ENCODE measurements at regions not wholly inside any gene's neighbourhood (a gene's known extent, or its start where the extent isn't known, plus 50 kb on each side); places are given as distances from the start of the nearest gene placed in this dataset.

DNA sequence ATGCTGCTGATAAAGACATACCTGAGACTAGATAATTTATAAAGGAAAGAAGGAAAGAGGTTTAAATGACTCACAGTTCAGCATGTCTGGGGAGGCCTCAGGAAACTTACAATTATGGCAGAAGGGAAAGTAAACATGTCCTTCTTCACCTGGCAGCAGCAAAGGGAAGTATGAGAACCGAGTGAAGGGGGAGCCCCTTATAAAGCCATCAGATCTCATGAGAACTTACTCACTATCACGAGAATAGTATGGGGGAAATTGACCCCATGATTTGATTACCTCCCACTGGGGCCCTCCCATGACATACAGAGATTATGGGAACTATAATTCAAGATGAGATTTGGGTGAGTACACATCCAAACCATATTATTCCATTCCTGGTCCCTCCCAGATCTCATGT, 154.4 kb downstream of the FASLG start:
- Histone ChIP-seq H3K27ac (no peak overlapping the region), H3K9me3 (no peaks in the 10 kb centered on the region), H3K4me1 (no peaks in the 10 kb centered on the region), H3K36me3 (no peaks in the 10 kb centered on the region), H3K27me3 (no peaks in the 10 kb centered on the region), H3K4me3 (no peak overlapping the region)
- TF ChIP-seq POLR2AphosphoS5 (IDR thresholded peaks at IDR 0.05) = no peak
- TF ChIP-seq CTCF (IDR thresholded peaks at IDR 0.05) = no peak
- TF ChIP-seq POLR2A (IDR thresholded peaks at IDR 0.05) = no peak
- DNase-seq (ENCODE audit: low spot score in 2 of 2) = no peak
- intact Hi-C loops (cut with DNase I; ENCODE audit: low total_unique reads) = loop anchor here (2.0 kb wide), 1 partner anchor 39 kb away; no protein-coding TSS in a partner anchor

- H3K4me1 ChIP-seq = no peaks in the 10 kb centered on the region
- H3K27ac ChIP-seq = no peak overlapping the region
- no peaks in the 10 kb centered on the region for H3K9me3 ChIP-seq
- no peaks in the 10 kb centered on the region for H3K27me3 ChIP-seq
- TF ChIP-seq POLR2A (IDR thresholded peaks at IDR 0.05) (no peak), POLR2AphosphoS5 (IDR thresholded peaks at IDR 0.05) (no peak), CTCF (IDR thresholded peaks at IDR 0.05) (no peak)
- DNase-seq (ENCODE audit: low spot score in 2 of 2) = no peak
- intact Hi-C loops (cut with DNase I; ENCODE audit: low total_unique reads) = no loop called here
- H3K36me3 ChIP-seq = no peaks in the 10 kb centered on the region
- H3K4me3 ChIP-seq = no peak overlapping the region
Observed at GRCh38 chr1:172814428-172814827, 155.5 kb downstream of the FASLG start.

GRCh38 chr1:172815740-172816139, 156.8 kb downstream of the FASLG start:
- no peak for DNase-seq (ENCODE audit: low spot score in 2 of 2)
- intact Hi-C loops (cut with DNase I; ENCODE audit: low total_unique reads) = no loop called here
- Histone ChIP-seq H3K9me3 (no peaks in the 10 kb centered on the region), H3K27me3 (no peaks in the 10 kb centered on the region), H3K4me3 (no peak overlapping the region), H3K27ac (no peak overlapping the region), H3K36me3 (no peaks in the 10 kb centered on the region), H3K4me1 (no peaks in the 10 kb centered on the region)
- TF ChIP-seq POLR2A (IDR thresholded peaks at IDR 0.05) = no peak
- TF ChIP-seq CTCF (IDR thresholded peaks at IDR 0.05) = no peak
- TF ChIP-seq POLR2AphosphoS5 (IDR thresholded peaks at IDR 0.05) = no peak

DNA sequence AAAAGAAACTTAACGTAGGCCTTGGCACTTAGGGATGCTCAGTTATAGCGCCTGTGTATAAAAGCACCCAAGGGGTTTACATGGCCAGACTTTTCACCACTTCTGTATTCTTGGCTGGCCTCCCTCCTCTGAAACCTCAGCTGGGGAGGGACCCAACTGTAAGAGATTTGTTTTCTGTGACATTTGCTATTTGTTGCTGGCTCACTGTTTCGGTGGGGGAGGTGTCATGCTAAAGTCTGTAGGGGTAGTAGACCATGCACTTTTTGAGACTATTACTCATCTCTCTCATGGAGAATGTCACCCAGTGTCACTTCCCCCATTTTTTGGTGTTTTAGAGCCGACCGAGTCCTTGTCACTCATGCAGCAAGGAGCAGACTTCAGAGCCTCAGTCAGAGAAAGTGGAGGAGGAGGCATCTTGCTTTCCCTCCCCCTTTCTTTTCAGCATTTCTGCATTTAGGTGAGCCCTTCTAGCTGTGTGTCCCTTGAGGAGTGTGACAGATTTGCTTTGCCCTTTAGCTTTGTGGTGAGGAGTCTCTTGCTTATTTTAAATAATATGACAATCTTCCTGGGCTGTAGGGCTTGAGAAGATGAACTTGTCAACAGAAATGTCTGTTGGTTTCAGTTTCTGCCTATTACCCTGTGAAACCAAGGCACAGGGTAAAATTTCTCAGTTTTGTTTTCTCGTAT, 160.1 kb downstream of the FASLG start:
- no peak overlapping the region for H3K4me3 ChIP-seq
- H3K4me1 ChIP-seq = no peaks in the 10 kb centered on the region
- no peaks in the 10 kb centered on the region for H3K36me3 ChIP-seq
- H3K27me3 ChIP-seq = no peaks in the 10 kb centered on the region
- intact Hi-C loops (cut with DNase I; ENCODE audit: low total_unique reads) = no loop called here
- no peak for DNase-seq (ENCODE audit: low spot score in 2 of 2)
- TF ChIP-seq POLR2AphosphoS5 (IDR thresholded peaks at IDR 0.05) = no peak
- TF ChIP-seq POLR2A (IDR thresholded peaks at IDR 0.05) = no peak
- no peak for TF ChIP-seq CTCF (IDR thresholded peaks at IDR 0.05)
- no peak overlapping the region for H3K27ac ChIP-seq
- no peaks in the 10 kb centered on the region for H3K9me3 ChIP-seq

DNA sequence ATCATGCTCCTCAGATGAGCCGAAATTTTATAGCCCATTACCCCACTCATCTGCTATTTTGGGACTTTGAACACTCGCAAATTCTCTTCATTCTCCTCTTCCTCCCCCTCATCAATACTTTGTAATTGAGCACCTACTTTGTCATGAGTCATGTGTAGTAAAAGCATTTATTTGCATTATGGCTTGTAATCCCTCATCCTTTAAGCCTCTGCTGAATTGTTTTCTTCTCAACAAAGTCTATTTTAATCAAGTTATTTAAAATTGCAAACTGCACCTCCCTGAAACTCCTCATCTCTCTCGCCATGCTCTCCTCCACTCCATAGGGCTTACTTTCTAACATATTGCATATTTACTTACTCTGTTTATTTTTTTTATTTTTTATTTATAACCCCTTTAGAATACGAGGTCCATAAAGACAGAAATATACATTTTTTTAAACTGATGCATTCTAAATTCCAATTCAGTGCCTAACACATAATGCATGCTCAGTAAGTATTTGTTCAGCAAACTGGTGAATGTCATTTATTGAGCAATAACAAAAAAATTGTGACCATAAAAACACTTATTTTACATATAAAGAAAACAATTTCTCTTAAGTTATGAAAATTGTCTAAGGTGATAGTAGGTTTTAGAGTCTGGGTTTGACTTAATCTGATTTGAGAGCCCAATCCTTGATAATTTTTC, 161.7 kb downstream of the FASLG start:
- no peaks in the 10 kb centered on the region for H3K27me3 ChIP-seq
- H3K4me1 ChIP-seq = no peaks in the 10 kb centered on the region
- intact Hi-C loops (cut with DNase I; ENCODE audit: low total_unique reads) = no loop called here
- no peaks in the 10 kb centered on the region for H3K9me3 ChIP-seq
- no peaks in the 10 kb centered on the region for H3K36me3 ChIP-seq
- no peak for DNase-seq (ENCODE audit: low spot score in 2 of 2)
- no peak overlapping the region for H3K4me3 ChIP-seq
- TF ChIP-seq POLR2A (IDR thresholded peaks at IDR 0.05) (no peak), CTCF (IDR thresholded peaks at IDR 0.05) (no peak), POLR2AphosphoS5 (IDR thresholded peaks at IDR 0.05) (no peak)
- no peak overlapping the region for H3K27ac ChIP-seq

Data from breast epithelium (tissue), 4 donors.